Prostate gland (tissue), 2 donors: ENCODE measurements at regions not wholly inside any gene's neighbourhood (a gene's known extent, or its start where the extent isn't known, plus 50 kb on each side); places are given as distances from the start of the nearest gene placed in this dataset.

ENCODE experiments used
- POLR2AphosphoS5 ChIP-seq: sonication (generic); formaldehyde crosslinking; IDR thresholded peaks from one replicate; pipeline ENCODE4 v1.6.1; 2017; ENCODE audit warnings: antibody characterized with exemption
- TF ChIP-seq, protein P1 (sequence below), 4 experiments: fragments of 200-600 bp in 2 of 4; fragments of 450-650 bp in 2 of 4; sonication (generic) in 2 of 4; IDR thresholded peaks; 1 replicate in 3 of 4; 2 replicates in 1 of 4; pipeline ENCODE4 v1.5.1; 2016 to 2019; ENCODE audit warnings: antibody characterized with exemption in 4 of 4, mild to moderate bottlenecking in 2 of 4, moderate library complexity in 2 of 4

DNA sequence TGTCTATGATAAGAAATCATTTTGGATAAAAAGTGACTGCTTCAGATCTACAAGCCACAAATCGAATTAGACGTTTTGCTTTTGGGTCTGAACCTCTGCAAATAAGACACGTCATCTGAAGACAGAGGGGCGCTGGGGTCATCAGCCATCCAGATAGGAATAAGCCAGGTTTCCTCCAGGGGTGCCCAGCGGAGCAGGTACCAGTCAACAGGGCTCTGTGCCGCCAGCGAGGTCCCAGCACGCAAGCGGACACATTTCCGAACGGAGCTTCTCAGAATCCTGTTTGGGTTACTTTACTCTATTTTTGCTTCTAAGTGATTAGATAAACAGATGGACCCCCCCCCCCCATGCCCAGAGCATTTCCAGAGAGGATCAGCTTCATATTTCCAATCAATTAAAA, 873.8 kb downstream of the BRD1 start:
- TF ChIP-seq, protein P1, sequence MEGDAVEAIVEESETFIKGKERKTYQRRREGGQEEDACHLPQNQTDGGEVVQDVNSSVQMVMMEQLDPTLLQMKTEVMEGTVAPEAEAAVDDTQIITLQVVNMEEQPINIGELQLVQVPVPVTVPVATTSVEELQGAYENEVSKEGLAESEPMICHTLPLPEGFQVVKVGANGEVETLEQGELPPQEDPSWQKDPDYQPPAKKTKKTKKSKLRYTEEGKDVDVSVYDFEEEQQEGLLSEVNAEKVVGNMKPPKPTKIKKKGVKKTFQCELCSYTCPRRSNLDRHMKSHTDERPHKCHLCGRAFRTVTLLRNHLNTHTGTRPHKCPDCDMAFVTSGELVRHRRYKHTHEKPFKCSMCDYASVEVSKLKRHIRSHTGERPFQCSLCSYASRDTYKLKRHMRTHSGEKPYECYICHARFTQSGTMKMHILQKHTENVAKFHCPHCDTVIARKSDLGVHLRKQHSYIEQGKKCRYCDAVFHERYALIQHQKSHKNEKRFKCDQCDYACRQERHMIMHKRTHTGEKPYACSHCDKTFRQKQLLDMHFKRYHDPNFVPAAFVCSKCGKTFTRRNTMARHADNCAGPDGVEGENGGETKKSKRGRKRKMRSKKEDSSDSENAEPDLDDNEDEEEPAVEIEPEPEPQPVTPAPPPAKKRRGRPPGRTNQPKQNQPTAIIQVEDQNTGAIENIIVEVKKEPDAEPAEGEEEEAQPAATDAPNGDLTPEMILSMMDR (IDR thresholded peaks at IDR 0.05) = no peak
- TF ChIP-seq POLR2AphosphoS5 = no peak
